SK-N-SH treated with all-trans-retinoic acid at 6 μM for 48 hours (cell line): ENCODE measurements at regions not wholly inside any gene's neighbourhood (a gene's known extent, or its start where the extent isn't known, plus 50 kb on each side); places are given as distances from the start of the nearest gene placed in this dataset.

Source experiments
- ATAC-seq: fragments of 200-7000 bp; cut with Tn5 transposase; 3 replicates; pipeline ENCODE4 v1.9.1; 2020; ENCODE audit warnings: mild to moderate bottlenecking, moderate library complexity
- ARNTL ChIP-seq: fragments of 450-650 bp; formaldehyde crosslinking; IDR thresholded peaks from 2 replicates; pipeline ENCODE4 v1.5.0; 2020; ENCODE audit warnings: low read depth, mild to moderate bottlenecking, moderate library complexity, borderline replicate concordance
- BACH2 ChIP-seq: fragments of 250-450 bp; sonication (Bioruptor Pico); IDR thresholded peaks from 2 replicates; pipeline ENCODE4 v1.9.0; 2021; ENCODE audit warnings: mild to moderate bottlenecking, borderline replicate concordance
- CSDC2 ChIP-seq: fragments of 250-450 bp; sonication (Bioruptor Pico); IDR thresholded peaks from 2 replicates; pipeline ENCODE4 v1.5.0; 2020; ENCODE audit warnings: mild to moderate bottlenecking, moderate library complexity
- ESRRG ChIP-seq: fragments of 250-450 bp; sonication (Bioruptor Pico); IDR thresholded peaks from 2 replicates; pipeline ENCODE4 v1.6.1; 2021; ENCODE audit warnings: mild to moderate bottlenecking
- GLIS3 ChIP-seq: fragments of 250-450 bp; sonication (Bioruptor Pico); IDR thresholded peaks from 2 replicates; pipeline ENCODE4 v1.5.0; 2020; ENCODE audit warnings: mild to moderate bottlenecking, moderate library complexity
- ISL1 ChIP-seq: fragments of 250-450 bp; sonication (Bioruptor Pico); IDR thresholded peaks from 2 replicates; pipeline ENCODE4 v2.1.2; 2022; ENCODE audit warnings: mild to moderate bottlenecking, moderate library complexity
- OSR1 ChIP-seq: fragments of 250-450 bp; sonication (Bioruptor Pico); IDR thresholded peaks from 2 replicates; pipeline ENCODE4 v1.8.0; 2022; ENCODE audit warnings: moderate library complexity, mild to moderate bottlenecking, inconsistent platforms
- PATZ1 ChIP-seq: fragments of 250-450 bp; sonication (Bioruptor Pico); IDR thresholded peaks from 2 replicates; pipeline ENCODE4 v1.8.0; 2020; ENCODE audit warnings: mild to moderate bottlenecking, moderate library complexity, borderline replicate concordance
- PPARA ChIP-seq: fragments of 250-450 bp; sonication (Bioruptor Pico); IDR thresholded peaks from 2 replicates; pipeline ENCODE4 v1.5.0; 2020; ENCODE audit warnings: mild to moderate bottlenecking, borderline replicate concordance
- RARB ChIP-seq: fragments of 250-450 bp; sonication (Bioruptor Pico); IDR thresholded peaks from 2 replicates; pipeline ENCODE4 v1.8.0; 2021; ENCODE audit warnings: mild to moderate bottlenecking, moderate library complexity
- SNAI2 ChIP-seq: fragments of 250-450 bp; sonication (Bioruptor Pico); IDR thresholded peaks from 2 replicates; pipeline ENCODE4 v1.5.0; 2020; ENCODE audit warnings: mild to moderate bottlenecking, moderate library complexity
- TOX ChIP-seq: fragments of 250-450 bp; sonication (Bioruptor Pico); IDR thresholded peaks from 2 replicates; pipeline ENCODE4 v1.8.0; 2021; ENCODE audit warnings: mild to moderate bottlenecking, moderate library complexity, borderline replicate concordance
- TSHZ2 ChIP-seq: fragments of 250-450 bp; sonication (Bioruptor Pico); IDR thresholded peaks from 2 replicates; pipeline ENCODE4 v1.5.0; 2020; ENCODE audit warnings: mild to moderate bottlenecking, moderate library complexity
- ZC3H10 ChIP-seq: fragments of 250-450 bp; sonication (Bioruptor Pico); IDR thresholded peaks from 2 replicates; pipeline ENCODE4 v1.5.1; 2021; ENCODE audit warnings: mild to moderate bottlenecking, moderate library complexity
- ZFP3 ChIP-seq: fragments of 250-450 bp; sonication (Bioruptor Pico); IDR thresholded peaks from 2 replicates; pipeline ENCODE4 v1.5.0; 2020; ENCODE audit warnings: mild to moderate bottlenecking, moderate library complexity
- ZFP30 ChIP-seq: fragments of 450-650 bp; formaldehyde crosslinking; IDR thresholded peaks from 2 replicates; pipeline ENCODE4 v1.5.0; 2022; ENCODE audit warnings: mild to moderate bottlenecking, moderate library complexity
- ZNF565 ChIP-seq: fragments of 450-650 bp; formaldehyde crosslinking; conservative IDR thresholded peaks from 2 replicates; pipeline ENCODE4 v1.5.0; 2020; ENCODE audit warnings: low read depth, mild to moderate bottlenecking, moderate library complexity
- ZNF70 ChIP-seq: fragments of 450-650 bp; formaldehyde crosslinking; IDR thresholded peaks from 2 replicates; pipeline ENCODE4 v1.5.0; 2020; ENCODE audit warnings: mild to moderate bottlenecking, moderate library complexity
- ZNF8 ChIP-seq: fragments of 450-650 bp; formaldehyde crosslinking; IDR thresholded peaks from 2 replicates; pipeline ENCODE4 v1.5.0; 2020; ENCODE audit warnings: mild to moderate bottlenecking, moderate library complexity
- TF ChIP-seq, protein P1 (sequence below): fragments of 250-450 bp; sonication (Bioruptor Pico); IDR thresholded peaks from 2 replicates; pipeline ENCODE4 v1.5.1; 2021; ENCODE audit warnings: mild to moderate bottlenecking, moderate library complexity
- TF ChIP-seq, protein P2 (sequence below): fragments of 250-450 bp; sonication (Bioruptor Pico); IDR thresholded peaks from 2 replicates; pipeline ENCODE4 v1.8.0; 2021; ENCODE audit warnings: low read depth, mild to moderate bottlenecking, moderate library complexity, borderline replicate concordance
- TF ChIP-seq, protein P3 (sequence below): fragments of 250-450 bp; sonication (Bioruptor Pico); IDR thresholded peaks from 2 replicates; pipeline ENCODE4 v1.5.1; 2020; ENCODE audit warnings: low read depth, mild to moderate bottlenecking, moderate library complexity

- no peak for ATAC-seq
These were observed 225.8 kb upstream of the SOX21 start for GRCh38 chr13:94938124-94938523.

GRCh38 chr13:94936633-94937032 lies 224.3 kb upstream of the SOX21 start:
- TF ChIP-seq ZFP3 (CRISPR knock-in tag) (no peak), SNAI2 (CRISPR knock-in tag) (no peak), RARB (no peak), ZFP30 (CRISPR knock-in tag) (no peak), ESRRG (no peak), ZNF70 (CRISPR knock-in tag) (no peak), ZNF565 (CRISPR knock-in tag) (no peak), PATZ1 (CRISPR knock-in tag) (no peak), TOX (CRISPR knock-in tag) (no peak), ZC3H10 (no peak)
- TF ChIP-seq, protein P1, sequence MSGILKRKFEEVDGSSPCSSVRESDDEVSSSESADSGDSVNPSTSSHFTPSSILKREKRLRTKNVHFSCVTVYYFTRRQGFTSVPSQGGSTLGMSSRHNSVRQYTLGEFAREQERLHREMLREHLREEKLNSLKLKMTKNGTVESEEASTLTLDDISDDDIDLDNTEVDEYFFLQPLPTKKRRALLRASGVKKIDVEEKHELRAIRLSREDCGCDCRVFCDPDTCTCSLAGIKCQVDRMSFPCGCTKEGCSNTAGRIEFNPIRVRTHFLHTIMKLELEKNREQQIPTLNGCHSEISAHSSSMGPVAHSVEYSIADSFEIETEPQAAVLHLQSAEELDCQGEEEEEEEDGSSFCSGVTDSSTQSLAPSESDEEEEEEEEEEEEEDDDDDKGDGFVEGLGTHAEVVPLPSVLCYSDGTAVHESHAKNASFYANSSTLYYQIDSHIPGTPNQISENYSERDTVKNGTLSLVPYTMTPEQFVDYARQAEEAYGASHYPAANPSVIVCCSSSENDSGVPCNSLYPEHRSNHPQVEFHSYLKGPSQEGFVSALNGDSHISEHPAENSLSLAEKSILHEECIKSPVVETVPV (CRISPR knock-in tag): no peak
- TF ChIP-seq, protein P2, sequence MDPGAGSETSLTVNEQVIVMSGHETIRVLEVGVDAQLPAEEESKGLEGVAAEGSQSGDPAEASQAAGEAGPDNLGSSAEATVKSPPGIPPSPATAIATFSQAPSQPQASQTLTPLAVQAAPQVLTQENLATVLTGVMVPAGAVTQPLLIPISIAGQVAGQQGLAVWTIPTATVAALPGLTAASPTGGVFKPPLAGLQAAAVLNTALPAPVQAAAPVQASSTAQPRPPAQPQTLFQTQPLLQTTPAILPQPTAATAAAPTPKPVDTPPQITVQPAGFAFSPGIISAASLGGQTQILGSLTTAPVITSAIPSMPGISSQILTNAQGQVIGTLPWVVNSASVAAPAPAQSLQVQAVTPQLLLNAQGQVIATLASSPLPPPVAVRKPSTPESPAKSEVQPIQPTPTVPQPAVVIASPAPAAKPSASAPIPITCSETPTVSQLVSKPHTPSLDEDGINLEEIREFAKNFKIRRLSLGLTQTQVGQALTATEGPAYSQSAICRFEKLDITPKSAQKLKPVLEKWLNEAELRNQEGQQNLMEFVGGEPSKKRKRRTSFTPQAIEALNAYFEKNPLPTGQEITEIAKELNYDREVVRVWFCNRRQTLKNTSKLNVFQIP (CRISPR knock-in tag): no peak
- ATAC-seq: no peak

More at GRCh38 chr13:94938124-94938523, 225.8 kb upstream of the SOX21 start:
- TF ChIP-seq, protein P1 (CRISPR knock-in tag): no peak
- TF ChIP-seq ESRRG: no peak
- TF ChIP-seq ZFP30 (CRISPR knock-in tag): no peak
- no peak for TF ChIP-seq GLIS3 (CRISPR knock-in tag)
- TF ChIP-seq, all 23 proteins: peak for 0

DNA sequence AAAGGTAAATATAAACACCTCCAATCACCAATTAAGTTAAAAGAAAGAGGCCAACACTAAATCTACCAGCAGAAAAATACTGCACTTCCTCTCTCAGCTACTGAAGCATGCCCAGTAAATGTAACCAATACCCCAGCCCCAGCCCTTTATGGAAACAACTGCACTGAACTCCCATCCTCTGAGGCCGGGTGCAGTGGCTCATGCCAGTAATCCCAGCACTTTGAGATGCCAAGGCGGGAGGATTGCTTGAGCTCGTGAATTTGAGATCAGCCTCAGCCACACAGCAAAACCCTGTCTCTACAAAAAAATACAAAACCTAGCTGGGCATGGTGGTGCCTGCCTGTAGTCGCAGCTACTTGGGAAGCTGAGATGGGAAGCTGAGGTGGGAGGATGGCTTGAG lies 221.6 kb upstream of the SOX21 start:
- no peak for ATAC-seq
- TF ChIP-seq ISL1 (CRISPR knock-in tag) (no peak), GLIS3 (CRISPR knock-in tag) (no peak), CSDC2 (CRISPR knock-in tag) (no peak), PPARA (CRISPR knock-in tag) (no peak), OSR1 (CRISPR knock-in tag) (no peak), ZNF8 (CRISPR knock-in tag) (no peak)

DNA sequence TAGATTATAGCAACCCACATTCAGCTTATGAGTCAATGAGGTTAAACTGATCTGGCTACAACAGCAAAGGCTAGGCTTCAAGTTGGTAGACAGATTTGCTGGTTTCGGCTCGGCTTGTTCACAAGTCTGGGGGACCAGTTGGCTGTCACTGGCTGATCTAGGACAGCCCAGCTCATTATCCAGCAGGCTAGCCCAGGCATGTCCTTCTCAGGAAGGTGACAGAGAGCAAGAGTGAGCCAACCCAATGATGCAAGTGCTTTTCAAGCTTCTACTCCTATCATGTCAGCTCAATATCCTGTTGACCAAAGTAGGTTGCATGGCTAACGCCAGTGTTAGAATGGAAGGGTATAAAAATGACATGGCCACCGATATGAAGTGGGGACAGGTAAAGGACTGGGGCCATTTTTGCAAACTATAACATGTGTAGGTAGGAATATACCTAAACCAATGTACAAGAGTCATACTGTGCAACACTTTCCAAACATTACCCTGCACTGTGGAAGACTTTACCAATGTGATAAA lies 220.9 kb upstream of the SOX21 start:
- TF ChIP-seq, protein P3, sequence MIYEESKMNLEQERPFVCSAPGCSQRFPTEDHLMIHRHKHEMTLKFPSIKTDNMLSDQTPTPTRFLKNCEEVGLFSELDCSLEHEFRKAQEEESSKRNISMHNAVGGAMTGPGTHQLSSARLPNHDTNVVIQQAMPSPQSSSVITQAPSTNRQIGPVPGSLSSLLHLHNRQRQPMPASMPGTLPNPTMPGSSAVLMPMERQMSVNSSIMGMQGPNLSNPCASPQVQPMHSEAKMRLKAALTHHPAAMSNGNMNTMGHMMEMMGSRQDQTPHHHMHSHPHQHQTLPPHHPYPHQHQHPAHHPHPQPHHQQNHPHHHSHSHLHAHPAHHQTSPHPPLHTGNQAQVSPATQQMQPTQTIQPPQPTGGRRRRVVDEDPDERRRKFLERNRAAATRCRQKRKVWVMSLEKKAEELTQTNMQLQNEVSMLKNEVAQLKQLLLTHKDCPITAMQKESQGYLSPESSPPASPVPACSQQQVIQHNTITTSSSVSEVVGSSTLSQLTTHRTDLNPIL: no peak
- TF ChIP-seq RARB: no peak
- TF ChIP-seq GLIS3 (CRISPR knock-in tag): no peak
- no peak for TF ChIP-seq ZNF8 (CRISPR knock-in tag)
- no peak for TF ChIP-seq ZNF565 (CRISPR knock-in tag)
- TF ChIP-seq CSDC2 (CRISPR knock-in tag): no peak
- TF ChIP-seq PATZ1 (CRISPR knock-in tag): no peak
- TF ChIP-seq ARNTL: no peak
- TF ChIP-seq ESRRG: no peak
- TF ChIP-seq TOX (CRISPR knock-in tag): no peak
- no peak for TF ChIP-seq BACH2 (CRISPR knock-in tag)
- TF ChIP-seq OSR1 (CRISPR knock-in tag): no peak
- no peak for TF ChIP-seq ISL1 (CRISPR knock-in tag)
- TF ChIP-seq TSHZ2: no peak
- no peak for ATAC-seq
